Kidney epithelial cell (primary cell): ENCODE measurements at regions not wholly inside any gene's neighbourhood (a gene's known extent, or its start where the extent isn't known, plus 50 kb on each side); places are given as distances from the start of the nearest gene placed in this dataset.

Source experiments
- DNase-seq: peaks from one replicate; pipeline ENCODE4 v3.0.0-alpha.2; 2010; ENCODE audit warnings: low read depth
- H3K27me3 ChIP-seq: 2 replicates; pipeline ENCODE4 v1.6.0; 2011; ENCODE audit warnings: low read length; ENCODE audit not compliant: control insufficient read depth, insufficient read depth
- H3K36me3 ChIP-seq: 2 replicates; pipeline ENCODE4 v1.5.1; 2011; ENCODE audit warnings: low read length; ENCODE audit not compliant: control insufficient read depth, insufficient read depth
- H3K4me3 ChIP-seq: 2 replicates; pipeline ENCODE4 v1.5.1; 2011; ENCODE audit warnings: low read depth, mild to moderate bottlenecking, control low read depth, low read length
- TF ChIP-seq, protein P1 (sequence below): IDR thresholded peaks from 2 replicates; pipeline ENCODE4 v1.5.1; 2011; ENCODE audit warnings: mild to moderate bottlenecking, moderate library complexity, low read length, control low read depth, inconsistent platforms; ENCODE audit not compliant: insufficient read depth, poor library complexity, severe bottlenecking

DNA sequence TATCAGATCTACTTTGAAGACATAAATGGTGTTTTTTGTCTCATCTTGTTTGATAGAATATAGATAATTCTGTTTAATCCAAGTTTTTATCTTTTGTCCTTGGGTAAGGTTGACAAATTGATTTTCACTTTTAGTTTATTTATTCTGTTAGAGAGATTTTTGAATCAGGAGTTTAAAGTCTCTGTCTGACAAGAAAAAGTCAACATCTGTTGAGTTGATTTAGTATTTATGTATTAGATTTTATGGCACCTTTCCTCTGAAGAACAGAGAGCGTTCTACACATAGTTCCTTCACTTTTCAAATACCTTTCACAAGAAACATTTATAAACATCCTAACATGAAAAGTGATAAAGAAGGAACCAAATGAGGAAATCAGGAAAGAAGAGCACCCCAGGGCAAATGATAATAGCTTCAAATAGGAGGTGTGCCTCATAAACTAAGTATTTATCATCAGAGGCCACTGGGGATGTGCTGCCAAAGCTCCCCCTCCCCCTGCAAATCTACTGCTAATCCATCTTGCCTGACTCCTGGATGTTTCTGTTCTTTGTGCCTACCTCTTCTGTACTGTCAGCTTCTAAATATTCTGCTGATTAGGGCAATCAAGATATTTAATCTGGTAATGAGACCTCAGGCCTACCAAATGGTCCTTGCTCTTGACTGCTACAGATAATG lies 457.7 kb upstream of the CHD1 start:
- no peaks in the 10 kb centered on the region for H3K27me3 ChIP-seq
- no peaks in the 10 kb centered on the region for H3K36me3 ChIP-seq
- no peak for DNase-seq
- TF ChIP-seq, protein P1, sequence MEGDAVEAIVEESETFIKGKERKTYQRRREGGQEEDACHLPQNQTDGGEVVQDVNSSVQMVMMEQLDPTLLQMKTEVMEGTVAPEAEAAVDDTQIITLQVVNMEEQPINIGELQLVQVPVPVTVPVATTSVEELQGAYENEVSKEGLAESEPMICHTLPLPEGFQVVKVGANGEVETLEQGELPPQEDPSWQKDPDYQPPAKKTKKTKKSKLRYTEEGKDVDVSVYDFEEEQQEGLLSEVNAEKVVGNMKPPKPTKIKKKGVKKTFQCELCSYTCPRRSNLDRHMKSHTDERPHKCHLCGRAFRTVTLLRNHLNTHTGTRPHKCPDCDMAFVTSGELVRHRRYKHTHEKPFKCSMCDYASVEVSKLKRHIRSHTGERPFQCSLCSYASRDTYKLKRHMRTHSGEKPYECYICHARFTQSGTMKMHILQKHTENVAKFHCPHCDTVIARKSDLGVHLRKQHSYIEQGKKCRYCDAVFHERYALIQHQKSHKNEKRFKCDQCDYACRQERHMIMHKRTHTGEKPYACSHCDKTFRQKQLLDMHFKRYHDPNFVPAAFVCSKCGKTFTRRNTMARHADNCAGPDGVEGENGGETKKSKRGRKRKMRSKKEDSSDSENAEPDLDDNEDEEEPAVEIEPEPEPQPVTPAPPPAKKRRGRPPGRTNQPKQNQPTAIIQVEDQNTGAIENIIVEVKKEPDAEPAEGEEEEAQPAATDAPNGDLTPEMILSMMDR = no peak
- H3K4me3 ChIP-seq = no peak overlapping the region

DNA sequence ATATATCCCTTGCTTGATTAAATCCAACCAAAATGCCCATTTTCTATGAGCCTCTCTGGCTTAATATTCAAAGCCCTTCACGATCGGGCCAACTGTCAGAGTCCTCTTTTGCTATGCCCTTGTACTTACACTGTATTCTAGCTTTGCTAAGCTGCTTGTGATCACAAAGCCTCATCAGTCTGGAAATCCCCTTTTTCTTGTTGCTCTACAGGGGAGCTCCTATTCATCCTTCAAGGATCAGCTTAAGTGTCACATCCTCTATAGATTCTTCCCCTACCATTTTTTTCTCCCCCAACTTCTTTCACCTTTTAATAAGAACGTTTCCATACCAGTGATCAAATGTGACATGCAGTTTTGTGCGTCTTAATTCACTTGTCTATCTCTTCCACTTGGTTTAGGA lies 450.4 kb upstream of the CHD1 start:
- Histone ChIP-seq H3K36me3 (no peaks in the 10 kb centered on the region), H3K4me3 (no peak overlapping the region), H3K27me3 (no peaks in the 10 kb centered on the region)
- no peak for DNase-seq
- TF ChIP-seq, protein P1 = no peak

DNA sequence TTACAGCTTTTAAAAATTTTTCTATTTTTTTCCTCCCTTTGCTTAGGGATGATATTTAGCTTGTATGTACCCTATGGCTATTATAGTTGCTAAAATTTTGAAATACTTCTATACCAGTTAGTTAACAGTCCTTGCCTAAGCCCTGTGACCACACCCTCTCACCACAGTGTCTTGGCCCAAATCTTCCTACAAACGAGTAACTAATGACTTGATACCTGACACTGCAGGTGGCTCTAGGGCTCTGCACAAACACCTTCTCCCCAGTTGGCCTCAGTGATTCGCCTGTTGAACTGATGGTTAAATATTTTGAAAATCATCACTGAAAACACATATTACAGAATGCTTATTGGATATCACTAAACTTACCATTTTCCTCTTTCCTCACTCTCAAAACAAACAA lies 449.6 kb upstream of the CHD1 start:
- DNase-seq = no peak
- no peaks in the 10 kb centered on the region for H3K27me3 ChIP-seq
- no peak overlapping the region for H3K4me3 ChIP-seq
- H3K36me3 ChIP-seq = no peaks in the 10 kb centered on the region
- TF ChIP-seq, protein P1 = no peak

DNA sequence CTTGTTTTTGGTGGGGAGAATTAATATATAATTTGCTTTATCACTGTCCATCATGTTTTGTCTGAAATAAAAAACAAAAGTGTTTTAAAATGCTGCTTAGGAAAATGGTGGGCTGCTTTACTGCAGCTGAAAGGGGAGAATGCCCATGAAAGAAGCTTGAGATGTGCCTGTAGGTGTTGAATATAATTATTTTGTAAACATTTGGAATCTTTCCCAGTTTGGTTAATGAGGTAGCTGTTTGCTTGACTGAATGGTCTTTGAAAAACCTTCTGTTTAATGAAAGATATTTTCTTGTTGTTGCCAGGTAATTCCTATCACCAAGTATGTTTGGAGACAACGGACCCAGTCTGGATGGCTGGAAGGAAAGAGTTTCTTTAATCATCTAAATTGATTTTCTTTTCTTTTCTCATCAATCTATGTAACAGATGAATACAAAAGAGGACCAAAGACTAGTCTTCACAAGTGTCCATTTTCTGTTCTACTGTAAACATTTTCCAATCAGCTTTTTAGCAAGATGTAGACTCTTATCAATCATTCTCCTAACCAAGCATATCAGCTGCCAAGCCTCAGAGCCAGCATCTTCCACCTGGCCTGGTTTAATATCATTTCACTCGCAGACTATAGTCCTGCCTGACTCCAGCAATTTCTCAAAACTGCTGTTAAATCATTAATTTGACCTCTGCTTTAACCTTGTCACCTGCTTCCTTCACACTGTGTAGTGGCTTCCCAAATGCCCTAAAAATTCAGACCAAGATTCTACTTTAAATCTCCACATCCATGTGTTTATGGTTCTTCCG lies 441.2 kb upstream of the CHD1 start:
- TF ChIP-seq, protein P1 = no peak
- no peak overlapping the region for H3K4me3 ChIP-seq
- no peaks in the 10 kb centered on the region for H3K36me3 ChIP-seq
- no peaks in the 10 kb centered on the region for H3K27me3 ChIP-seq
- no peak for DNase-seq

DNA sequence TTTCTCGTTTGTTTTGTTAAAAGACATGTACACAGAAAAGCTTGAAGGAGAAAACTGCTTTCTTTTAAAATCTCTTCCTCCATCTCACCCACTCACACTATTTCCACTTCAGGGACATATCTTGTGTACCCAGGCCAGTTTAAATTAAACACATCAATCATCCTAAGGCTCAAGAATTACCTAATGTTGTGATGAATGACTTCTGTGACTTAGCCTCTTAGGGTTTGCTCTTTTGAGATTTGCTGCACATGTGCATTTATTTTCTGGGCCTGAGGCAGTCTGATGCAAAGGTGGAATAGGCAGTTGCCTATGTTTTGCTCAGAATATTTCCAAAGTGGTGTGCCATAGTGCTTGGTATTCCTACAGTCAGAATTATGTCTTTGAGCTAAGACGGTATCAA lies 439.9 kb upstream of the CHD1 start:
- Histone ChIP-seq H3K36me3 (no peaks in the 10 kb centered on the region), H3K4me3 (no peak overlapping the region), H3K27me3 (no peaks in the 10 kb centered on the region)
- TF ChIP-seq, protein P1 = no peak
- no peak for DNase-seq
